Medulla oblongata (tissue), 1 donor: ENCODE measurements at regions not wholly inside any gene's neighbourhood (a gene's known extent, or its start where the extent isn't known, plus 50 kb on each side); places are given as distances from the start of the nearest gene placed in this dataset.

Source experiments
- DNase-seq: peaks from one replicate; pipeline ENCODE4 v3.0.0-alpha.2; 2015; ENCODE audit errors: extremely low spot score

- DNase-seq: no peak
Measured at GRCh38 chr1:65486613-65487012, 66.1 kb downstream of the LEPR start.

- no peak for DNase-seq
Measured at GRCh38 chr1:65489481-65489880, 69.0 kb downstream of the LEPR start.

GRCh38 chr1:65490231-65491009 lies 70.0 kb downstream of the LEPR start:
- no peak for DNase-seq

GRCh38 chr1:65491472-65491871 lies 71.0 kb downstream of the LEPR start:
- DNase-seq: no peak

- DNase-seq: no peak
Measured at GRCh38 chr1:65493802-65494201, 73.3 kb downstream of the LEPR start.

- no peak for DNase-seq
Measured at GRCh38 chr1:65494671-65495070, 74.2 kb downstream of the LEPR start.

- no peak for DNase-seq
Measured at GRCh38 chr1:65495137-65495536, 74.7 kb downstream of the LEPR start.

GRCh38 chr1:65497256-65497830 lies 76.9 kb downstream of the LEPR start:
- DNase-seq: no peak

GRCh38 chr1:65503427-65503826 lies 83.0 kb downstream of the LEPR start:
- DNase-seq: no peak

- no peak for DNase-seq
Measured at GRCh38 chr1:65504263-65504662, 83.8 kb downstream of the LEPR start.

- DNase-seq: no peak
Measured at GRCh38 chr1:65505547-65506300, 85.3 kb downstream of the LEPR start.

- no peak for DNase-seq
Measured at GRCh38 chr1:65508051-65508450, 87.6 kb downstream of the LEPR start.

GRCh38 chr1:65509912-65510680 lies 89.6 kb downstream of the LEPR start:
- DNase-seq: no peak

GRCh38 chr1:65510961-65511360 lies 90.5 kb downstream of the LEPR start:
- DNase-seq: no peak

- no peak for DNase-seq
Measured at GRCh38 chr1:65512383-65512782, 91.9 kb downstream of the LEPR start.

GRCh38 chr1:65512967-65513780 lies 92.7 kb downstream of the LEPR start:
- DNase-seq: no peak

- DNase-seq: no peak
Measured at GRCh38 chr1:65514041-65514440, 93.6 kb downstream of the LEPR start.

GRCh38 chr1:65524931-65525265 lies 104.4 kb downstream of the LEPR start:
- no peak for DNase-seq

- DNase-seq: no peak
Measured at GRCh38 chr1:65525266-65526048, 105.0 kb downstream of the LEPR start.

- DNase-seq: no peak
Measured at GRCh38 chr1:65526049-65526556, 105.6 kb downstream of the LEPR start.
